HG02588 (cell line): ENCODE measurements at regions not wholly inside any gene's neighbourhood (a gene's known extent, or its start where the extent isn't known, plus 50 kb on each side); places are given as distances from the start of the nearest gene placed in this dataset.
"Not testable (repeated sequence)": the region's sequence is repeated elsewhere in the genome, so short reads cannot be mapped to it uniquely, and the experiment has no call there.

ENCODE experiments used
- ATAC-seq: cut with Tn5 transposase; IDR thresholded peaks from one replicate; pipeline ENCODE4 v1.9.1; 2021; ENCODE audit warnings: mild to moderate bottlenecking, moderate library complexity; ENCODE audit not compliant: unreplicated experiment

- ATAC-seq, result no peak
Measured at GRCh38 chr10:4639960-4640359, 186.0 kb upstream of the AKR1E2 start.

GRCh38 chr10:4638099-4638498 lies 187.9 kb upstream of the AKR1E2 start:
- no peak for ATAC-seq

GRCh38 chr10:4637657-4638056 lies 188.3 kb upstream of the AKR1E2 start:
- ATAC-seq, result no peak

GRCh38 chr10:4635883-4636282 lies 190.1 kb upstream of the AKR1E2 start:
- no peak for ATAC-seq

GRCh38 chr10:4635388-4635787 lies 190.6 kb upstream of the AKR1E2 start:
- no peak for ATAC-seq

- ATAC-seq, result no peak
Measured at GRCh38 chr10:4633776-4634175, 192.2 kb upstream of the AKR1E2 start.

- no peak for ATAC-seq
Measured at GRCh38 chr10:4633186-4633585, 192.8 kb upstream of the AKR1E2 start.

GRCh38 chr10:4632757-4633156 lies 193.2 kb upstream of the AKR1E2 start:
- ATAC-seq, result no peak

GRCh38 chr10:4626919-4627318 lies 199.1 kb upstream of the AKR1E2 start:
- no peak for ATAC-seq

- no peak for ATAC-seq
Measured at GRCh38 chr10:4623757-4624420, 202.1 kb upstream of the AKR1E2 start.

- ATAC-seq, result no peak
Measured at GRCh38 chr10:4623200-4623599, 202.8 kb upstream of the AKR1E2 start.

- ATAC-seq, result no peak
Measured at GRCh38 chr10:4622384-4622783, 203.6 kb upstream of the AKR1E2 start.

GRCh38 chr10:4617589-4617988 lies 208.4 kb upstream of the AKR1E2 start:
- ATAC-seq, result no peak

GRCh38 chr10:4615042-4615441 lies 211.0 kb upstream of the AKR1E2 start:
- ATAC-seq, result no peak

GRCh38 chr10:4609251-4609650 lies 216.8 kb upstream of the AKR1E2 start:
- no peak for ATAC-seq

- ATAC-seq, result no peak
Measured at GRCh38 chr10:4607681-4608080, 218.3 kb upstream of the AKR1E2 start.

GRCh38 chr10:4606856-4607636 lies 219.0 kb upstream of the AKR1E2 start:
- ATAC-seq, result no peak

- ATAC-seq, result no peak
Measured at GRCh38 chr10:4602764-4603491, 223.1 kb upstream of the AKR1E2 start.

GRCh38 chr10:4599471-4599870 lies 226.5 kb upstream of the AKR1E2 start:
- ATAC-seq, result no peak

GRCh38 chr10:4597898-4598297 lies 228.1 kb upstream of the AKR1E2 start:
- ATAC-seq, result not testable (repeated sequence)

- no peak for ATAC-seq
Measured at GRCh38 chr10:4596951-4597350, 229.1 kb upstream of the AKR1E2 start.
